ENCODE measurements at regions not wholly inside any gene's neighbourhood (a gene's known extent, or its start where the extent isn't known, plus 50 kb on each side); places are given as distances from the start of the nearest gene placed in this dataset.

DNA sequence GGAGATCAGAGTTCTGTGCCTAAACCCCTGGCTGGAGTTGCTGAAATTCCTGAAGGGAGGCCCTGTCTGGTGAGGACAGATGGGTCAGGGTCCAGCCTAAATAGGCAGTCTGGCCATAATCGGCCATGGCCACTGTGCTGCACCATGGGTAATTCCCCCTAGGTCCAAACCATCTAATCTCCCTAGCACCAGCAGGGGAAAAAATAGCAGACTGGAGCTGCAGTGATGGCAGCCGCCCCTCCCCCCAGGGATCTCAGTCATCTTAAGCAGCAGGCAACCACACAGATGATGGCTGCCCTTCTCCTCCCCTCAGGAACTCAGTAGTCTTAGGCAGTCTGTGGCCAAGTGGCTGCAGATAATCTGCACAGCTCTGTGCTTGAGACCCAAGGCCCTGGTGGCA, 68.4 kb upstream of the CD96 start:
- DNase-seq (ENCODE audit: low read depth, low spot score), result no peak

GRCh38 chr3:111476701-111477100, 65.3 kb upstream of the CD96 start:
- no peak for DNase-seq (ENCODE audit: low read depth, low spot score)

DNA sequence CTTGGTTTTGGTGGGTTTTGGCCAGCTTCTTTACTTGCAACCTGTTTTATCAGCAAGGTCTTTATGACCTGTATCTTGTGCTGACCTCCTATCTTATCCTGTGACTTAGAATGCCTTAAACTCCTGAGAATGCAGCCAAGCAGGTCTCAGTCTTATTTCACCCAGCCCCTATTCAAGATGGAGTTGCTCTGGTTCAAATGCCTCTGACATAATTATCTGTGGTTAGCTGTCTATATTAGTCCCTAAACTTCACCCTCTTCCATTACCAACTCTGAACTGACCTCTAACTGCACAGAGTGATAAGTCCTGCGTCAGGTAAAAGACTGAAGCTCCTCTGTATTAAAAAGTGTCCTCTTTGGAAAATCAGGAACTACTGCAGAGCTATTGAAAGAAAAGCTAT, 61.9 kb upstream of the CD96 start:
- DNase-seq (ENCODE audit: low read depth, low spot score), result no peak

DNA sequence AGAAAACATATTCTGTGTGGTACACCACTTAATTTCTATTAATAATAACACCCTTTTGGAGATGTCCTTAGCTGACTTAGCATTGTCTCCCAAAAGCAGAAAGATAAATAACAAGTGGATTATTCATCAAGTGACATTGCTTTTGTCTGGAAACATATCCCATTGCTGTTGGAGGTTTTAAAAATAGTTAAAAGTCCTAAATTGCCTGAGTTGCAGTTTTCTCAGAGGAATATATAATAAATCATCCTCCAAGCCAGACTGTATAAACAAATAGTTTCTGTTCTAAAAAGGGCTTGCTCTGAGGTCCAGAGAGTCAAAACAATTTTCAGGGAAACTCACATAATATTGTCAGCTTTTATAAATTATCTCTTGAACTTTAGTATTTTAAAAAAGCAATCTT, 60.4 kb upstream of the CD96 start:
- no peak for DNase-seq (ENCODE audit: low read depth, low spot score)

- no peak for DNase-seq (ENCODE audit: low read depth, low spot score)
Measured at GRCh38 chr3:111482574-111482973, 59.4 kb upstream of the CD96 start.

DNA sequence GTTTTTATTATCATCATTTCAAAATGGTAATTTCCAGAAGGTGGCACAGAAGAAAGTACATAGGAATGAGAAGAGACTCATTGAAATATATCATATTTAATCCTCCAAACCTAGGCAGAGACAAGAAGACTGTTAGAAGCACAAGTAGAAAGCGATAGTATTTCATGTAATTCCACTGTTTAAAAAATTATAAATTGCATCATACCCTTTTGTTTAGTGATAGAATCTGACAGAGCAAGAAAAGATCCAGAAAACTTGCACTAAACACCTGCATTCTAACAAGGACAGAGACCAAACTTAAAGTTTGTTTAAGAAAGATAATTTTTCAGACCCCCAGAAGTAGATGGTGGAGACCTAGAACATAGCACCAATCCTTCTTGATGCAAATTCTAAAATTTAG, 56.9 kb upstream of the CD96 start:
- no peak for DNase-seq (ENCODE audit: low read depth, low spot score)
